Choroid plexus epithelial cell (primary cell): ENCODE measurements at regions not wholly inside any gene's neighbourhood (a gene's known extent, or its start where the extent isn't known, plus 50 kb on each side); places are given as distances from the start of the nearest gene placed in this dataset.

ENCODE experiments used
- DNase-seq: peaks from one replicate; pipeline ENCODE4 v3.0.0-alpha.2; 2010; ENCODE audit warnings: low read depth
- H3K4me3 ChIP-seq: 2 replicates; pipeline ENCODE4 v1.5.1; 2011; ENCODE audit warnings: low read depth, mild to moderate bottlenecking, control low read depth, low read length, moderate library complexity
- TF ChIP-seq, protein P1 (sequence below): conservative IDR thresholded peaks from 2 replicates; pipeline ENCODE4 v1.5.1; 2011; ENCODE audit warnings: low read depth, mild to moderate bottlenecking, control low read depth, inconsistent platforms, low read length, moderate library complexity

DNA sequence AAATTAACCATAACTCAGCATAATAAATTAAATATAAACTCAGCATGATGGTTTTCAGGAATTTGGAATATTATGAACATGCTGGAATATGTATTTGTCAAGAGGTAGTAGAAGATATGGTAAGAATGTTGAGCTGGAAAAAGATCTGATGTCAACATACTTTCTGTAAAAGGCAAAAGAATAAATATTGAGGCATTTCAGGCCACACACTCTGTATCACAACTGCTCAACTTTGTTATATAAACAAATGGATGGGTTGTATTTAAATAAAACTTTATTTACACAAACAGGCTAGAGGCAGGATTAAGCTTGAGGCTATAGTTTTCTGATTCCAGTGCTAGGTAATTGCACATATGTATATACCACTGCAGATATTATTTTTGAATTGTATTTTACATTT lies 1409.4 kb downstream of the MRPL39 start:
- no peak overlapping the region for H3K4me3 ChIP-seq
- TF ChIP-seq, protein P1, sequence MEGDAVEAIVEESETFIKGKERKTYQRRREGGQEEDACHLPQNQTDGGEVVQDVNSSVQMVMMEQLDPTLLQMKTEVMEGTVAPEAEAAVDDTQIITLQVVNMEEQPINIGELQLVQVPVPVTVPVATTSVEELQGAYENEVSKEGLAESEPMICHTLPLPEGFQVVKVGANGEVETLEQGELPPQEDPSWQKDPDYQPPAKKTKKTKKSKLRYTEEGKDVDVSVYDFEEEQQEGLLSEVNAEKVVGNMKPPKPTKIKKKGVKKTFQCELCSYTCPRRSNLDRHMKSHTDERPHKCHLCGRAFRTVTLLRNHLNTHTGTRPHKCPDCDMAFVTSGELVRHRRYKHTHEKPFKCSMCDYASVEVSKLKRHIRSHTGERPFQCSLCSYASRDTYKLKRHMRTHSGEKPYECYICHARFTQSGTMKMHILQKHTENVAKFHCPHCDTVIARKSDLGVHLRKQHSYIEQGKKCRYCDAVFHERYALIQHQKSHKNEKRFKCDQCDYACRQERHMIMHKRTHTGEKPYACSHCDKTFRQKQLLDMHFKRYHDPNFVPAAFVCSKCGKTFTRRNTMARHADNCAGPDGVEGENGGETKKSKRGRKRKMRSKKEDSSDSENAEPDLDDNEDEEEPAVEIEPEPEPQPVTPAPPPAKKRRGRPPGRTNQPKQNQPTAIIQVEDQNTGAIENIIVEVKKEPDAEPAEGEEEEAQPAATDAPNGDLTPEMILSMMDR, result no peak
- no peak for DNase-seq

DNA sequence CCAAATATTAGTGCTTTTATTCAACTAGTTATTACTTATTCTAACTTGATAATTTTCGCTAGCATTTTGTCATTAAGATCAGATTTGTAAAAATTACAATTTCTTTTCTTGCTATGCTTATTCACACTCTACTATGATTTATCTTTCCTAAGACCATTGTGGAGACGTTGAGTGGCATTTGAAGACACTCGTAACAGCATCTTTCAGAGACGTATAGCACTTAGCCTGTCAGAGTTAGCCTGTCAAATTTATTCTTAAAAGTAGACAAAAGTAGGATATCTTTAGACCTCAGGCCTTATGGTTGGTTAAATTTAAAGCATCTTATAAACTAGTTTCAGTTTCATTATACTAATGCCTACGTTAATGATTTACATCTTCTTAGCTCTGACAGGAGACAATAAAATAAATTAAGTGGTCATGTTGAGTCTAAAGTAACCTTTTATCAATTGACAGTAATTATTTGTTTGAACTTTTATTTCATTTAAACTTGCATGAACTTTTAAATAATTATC lies 1410.1 kb downstream of the MRPL39 start:
- TF ChIP-seq, protein P1, result no peak
- no peak overlapping the region for H3K4me3 ChIP-seq
- no peak for DNase-seq

DNA sequence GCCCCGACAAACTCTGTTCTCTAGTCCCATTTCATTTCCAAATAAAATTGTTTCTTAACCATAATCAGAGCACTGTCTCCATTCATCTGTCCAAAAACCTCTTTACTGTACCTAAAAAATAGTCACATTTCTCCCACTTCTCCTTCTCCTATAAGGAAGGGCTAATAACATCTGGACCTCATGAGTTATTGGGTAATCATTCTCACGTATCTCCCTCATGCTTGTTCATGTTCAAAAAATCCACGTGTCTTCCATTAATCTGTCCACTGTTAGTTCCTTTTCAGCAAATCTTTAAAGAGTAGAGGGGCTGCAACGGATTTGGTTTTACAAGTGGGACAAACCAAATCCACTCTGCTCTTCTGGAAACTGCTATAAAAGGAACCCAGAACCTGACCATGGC lies 1418.8 kb downstream of the MRPL39 start:
- TF ChIP-seq, protein P1, result no peak
- no peak overlapping the region for H3K4me3 ChIP-seq
- DNase-seq, result no peak

DNA sequence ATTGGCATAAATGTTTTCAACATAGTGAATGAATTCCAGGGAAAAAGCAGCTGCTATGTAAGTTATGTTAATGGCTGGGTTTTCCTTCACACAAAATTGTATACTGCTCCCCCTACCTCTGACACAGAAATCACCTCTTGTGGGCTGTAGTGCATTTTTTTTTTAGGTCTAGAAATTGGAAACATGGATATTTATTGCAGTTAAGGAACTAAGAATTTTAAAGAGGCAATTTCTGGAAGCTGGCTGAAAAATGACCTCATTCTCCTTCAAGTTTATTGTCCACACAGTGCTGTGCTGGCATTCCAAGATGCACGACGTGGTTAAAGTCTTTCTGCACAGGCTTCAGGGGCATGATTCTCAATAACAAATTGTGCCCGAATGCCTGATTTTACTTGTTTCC lies 1424.2 kb downstream of the MRPL39 start:
- H3K4me3 ChIP-seq, result no peak overlapping the region
- TF ChIP-seq, protein P1, result no peak
- DNase-seq, result no peak

DNA sequence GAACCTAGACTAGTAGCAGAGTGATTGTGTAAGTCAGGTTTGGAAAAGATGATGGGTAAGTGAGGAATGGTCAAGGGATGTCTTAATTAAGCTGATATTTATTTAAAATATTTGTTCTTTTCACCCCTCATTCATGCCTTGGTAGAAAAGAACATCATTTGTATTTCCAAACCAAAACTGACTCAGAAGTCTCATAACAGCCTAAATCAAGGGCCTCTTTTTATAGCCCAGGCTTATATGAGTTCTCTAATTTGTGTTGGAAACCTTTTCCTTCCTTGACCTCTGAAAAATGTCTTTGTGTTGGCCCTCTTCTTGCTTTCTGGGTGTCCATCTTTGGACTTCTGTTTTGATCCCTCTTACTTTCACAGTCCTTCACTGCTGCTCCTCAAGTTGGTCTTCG lies 1428.2 kb downstream of the MRPL39 start:
- DNase-seq, result no peak
- TF ChIP-seq, protein P1, result no peak

DNA sequence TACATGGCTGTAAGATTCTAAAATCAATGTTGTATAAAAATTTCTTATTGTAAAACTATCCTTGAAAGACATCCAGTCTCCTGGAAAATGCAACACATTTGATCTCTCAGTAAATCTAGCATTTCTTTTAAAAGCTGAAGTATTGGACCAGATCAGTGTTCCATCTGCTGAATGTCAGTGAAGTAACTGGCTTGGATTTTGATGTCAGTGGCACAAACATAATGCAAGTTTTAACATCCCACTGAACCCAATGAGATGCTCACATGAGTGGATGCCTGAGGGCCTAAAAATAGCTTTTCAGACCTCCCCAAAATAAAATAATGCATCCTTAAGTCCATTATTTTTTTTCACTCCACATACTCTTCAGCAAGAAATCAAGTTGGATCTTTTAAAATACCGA lies 1432.2 kb downstream of the MRPL39 start:
- no peak overlapping the region for H3K4me3 ChIP-seq
- TF ChIP-seq, protein P1, result no peak
- DNase-seq, result no peak

More for the DNA sequence above, 1428.2 kb downstream of the MRPL39 start:
- no peak overlapping the region for H3K4me3 ChIP-seq

DNA sequence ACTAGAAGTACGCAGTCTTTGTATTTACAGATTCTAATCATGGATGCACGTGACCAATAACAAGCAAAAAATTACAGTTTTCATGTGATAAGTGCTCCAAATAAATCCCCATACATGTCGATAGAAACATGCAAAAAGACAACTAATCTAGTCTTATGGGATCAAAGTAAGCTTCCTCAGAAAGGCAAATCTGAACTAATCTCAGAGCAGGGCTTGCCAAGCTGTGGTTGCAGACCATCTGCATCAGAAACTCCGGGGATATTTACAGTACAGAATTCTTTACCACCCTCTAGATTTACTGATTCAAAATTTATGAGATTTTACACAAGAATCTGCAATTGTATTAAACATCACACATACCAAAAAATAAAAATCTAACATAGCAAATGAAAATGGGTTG lies 1435.5 kb downstream of the MRPL39 start:
- no peak overlapping the region for H3K4me3 ChIP-seq
- TF ChIP-seq, protein P1, result no peak

More for the DNA sequence above, 1435.5 kb downstream of the MRPL39 start:
- no peak for DNase-seq
